NCI-H2081 treated with DMSO at 0.1 percent for 48 hours (cell line): ENCODE measurements at regions not wholly inside any gene's neighbourhood (a gene's known extent, or its start where the extent isn't known, plus 50 kb on each side); places are given as distances from the start of the nearest gene placed in this dataset.

Experiments
- DNase-seq: peaks from one replicate; lab custom pipeline; 2025; lab: John Stamatoyannopoulos, UW

GRCh38 chr14:65794674-65795279, 382.2 kb downstream of the FUT8 start:
- no peak for DNase-seq

DNA sequence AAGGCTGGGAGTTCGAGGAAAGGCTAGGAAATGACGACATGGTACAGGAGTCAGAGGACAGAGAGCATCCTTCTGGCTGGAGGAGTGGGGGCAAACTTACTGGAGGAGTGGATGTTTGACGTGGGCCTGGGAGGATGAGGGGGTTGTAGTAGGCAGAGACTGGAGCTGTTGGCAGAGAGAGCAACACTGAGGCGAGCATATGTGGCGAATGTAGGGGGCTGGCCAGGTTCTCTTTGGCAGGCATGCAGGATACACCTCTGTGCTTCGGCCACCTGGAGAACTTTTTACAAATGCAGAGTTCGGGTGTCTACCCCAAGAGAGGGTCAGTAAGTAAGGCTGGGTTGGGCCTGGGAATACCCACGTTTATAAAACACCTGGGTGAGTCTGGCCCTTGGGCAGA, 385.7 kb downstream of the FUT8 start:
- DNase-seq, result no peak

DNA sequence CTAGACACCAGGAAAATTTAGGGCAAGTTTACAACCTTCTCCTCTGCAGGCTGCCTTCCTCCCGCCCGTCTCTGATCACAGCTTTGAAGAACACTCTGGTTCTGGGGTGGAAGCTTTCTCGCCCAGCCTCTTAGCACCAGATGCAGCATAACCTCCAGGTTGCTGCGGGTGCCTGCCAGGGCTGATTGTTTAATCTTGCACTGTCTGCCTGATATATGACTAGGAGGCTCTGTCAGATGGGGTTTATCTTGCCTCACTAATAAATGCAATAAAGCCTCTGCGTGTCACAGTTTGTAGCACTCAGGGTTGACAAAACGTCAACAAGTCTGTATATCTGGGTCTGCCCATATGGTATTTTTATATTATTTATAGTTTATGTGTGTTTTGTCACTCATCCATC, 388.2 kb downstream of the FUT8 start:
- DNase-seq, result no peak

DNA sequence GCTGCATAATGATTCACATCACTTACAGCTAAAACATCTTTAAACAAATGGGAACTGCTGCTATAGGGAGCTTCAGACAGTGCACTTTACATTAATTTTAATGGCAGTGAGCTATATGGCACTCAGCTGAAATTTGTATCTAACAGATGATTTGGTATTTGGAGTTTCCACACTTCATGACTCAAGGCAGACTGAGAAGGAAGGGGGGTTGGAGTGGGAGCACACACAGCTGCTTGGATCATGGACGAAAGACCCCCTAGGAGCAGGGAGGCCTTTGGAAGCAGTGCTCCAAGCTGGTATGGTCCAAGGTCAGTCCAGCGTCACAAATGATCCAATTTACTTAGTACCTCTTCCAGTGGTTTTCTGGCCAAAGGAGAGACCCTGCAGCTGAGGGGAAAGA, 389.7 kb downstream of the FUT8 start:
- DNase-seq, result no peak

DNA sequence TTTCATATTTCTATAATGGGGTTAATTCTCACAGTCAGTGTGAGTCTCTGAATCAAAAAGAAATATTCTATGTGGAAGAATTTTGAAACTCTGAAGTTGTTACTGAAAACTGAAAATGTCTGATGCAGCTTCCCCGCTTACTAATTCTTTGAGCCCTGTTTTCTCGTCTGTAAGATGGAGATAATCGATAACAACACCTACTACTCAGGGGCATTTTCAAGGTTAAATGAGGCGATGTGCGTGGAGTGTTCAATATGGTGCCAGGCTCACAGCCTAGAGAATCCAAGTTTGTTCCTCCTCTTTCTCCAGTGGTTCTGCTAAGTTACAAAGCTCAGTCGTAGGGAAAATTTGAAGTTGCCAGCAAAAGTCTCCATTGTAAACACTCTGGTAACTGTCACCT, 391.4 kb downstream of the FUT8 start:
- no peak for DNase-seq

DNA sequence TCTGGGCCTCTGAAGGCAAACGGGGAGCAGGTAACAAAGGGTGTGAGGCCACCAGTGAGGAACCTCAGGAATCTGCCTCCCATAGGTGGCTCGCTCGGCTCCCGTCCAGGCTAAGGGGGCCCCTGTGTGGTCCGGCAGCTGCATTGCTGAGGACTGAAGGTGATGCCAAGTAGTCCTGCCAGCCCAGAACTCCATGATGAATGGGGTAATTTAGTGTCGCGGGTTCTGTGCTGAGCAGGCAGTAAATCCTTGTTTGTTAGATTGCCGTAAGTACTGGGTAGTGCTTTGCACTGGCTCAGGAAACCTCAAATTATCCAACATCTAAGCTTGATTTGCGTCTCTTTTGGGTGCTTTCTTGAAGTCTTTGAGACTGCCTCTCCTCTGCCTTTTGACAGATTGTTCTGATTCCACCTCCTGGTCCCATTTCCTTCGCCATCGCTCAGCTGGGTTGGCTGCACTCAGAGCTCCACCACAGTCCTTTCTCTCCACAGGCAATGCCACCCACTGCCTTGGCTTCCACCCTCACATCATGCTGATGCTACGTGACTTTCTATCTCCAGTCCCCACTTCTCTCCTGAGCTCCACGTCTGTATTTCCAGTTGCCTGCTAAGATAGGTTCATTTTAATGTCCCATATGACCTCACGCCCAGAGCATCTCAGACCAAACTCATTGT, 392.0 kb downstream of the FUT8 start:
- no peak for DNase-seq

GRCh38 chr14:65805113-65805473, 392.6 kb downstream of the FUT8 start:
- DNase-seq, result no peak

GRCh38 chr14:65808390-65808789, 395.9 kb downstream of the FUT8 start:
- DNase-seq, result no peak

DNA sequence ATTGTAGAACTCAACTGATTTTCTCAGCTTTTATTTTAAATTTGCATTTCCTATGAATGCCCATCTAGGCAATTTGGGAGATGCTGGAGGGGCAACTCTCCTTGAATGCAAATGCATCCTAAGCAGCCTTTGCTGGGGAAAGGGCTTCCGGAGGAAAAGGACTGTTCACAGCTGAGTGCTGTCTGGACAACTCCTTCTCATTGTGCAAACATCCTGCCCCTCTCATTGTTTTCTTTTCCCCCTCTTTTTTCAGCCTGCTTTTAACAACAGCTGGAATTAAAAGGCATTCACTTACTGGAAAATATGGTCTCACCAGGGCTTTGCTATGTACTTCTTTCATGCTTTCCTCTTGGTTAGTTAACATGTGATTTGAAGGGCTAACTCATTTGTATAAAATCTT, 397.8 kb downstream of the FUT8 start:
- DNase-seq, result no peak

- DNase-seq, result no peak
Measured at GRCh38 chr14:65813760-65814384, 401.3 kb downstream of the FUT8 start.

DNA sequence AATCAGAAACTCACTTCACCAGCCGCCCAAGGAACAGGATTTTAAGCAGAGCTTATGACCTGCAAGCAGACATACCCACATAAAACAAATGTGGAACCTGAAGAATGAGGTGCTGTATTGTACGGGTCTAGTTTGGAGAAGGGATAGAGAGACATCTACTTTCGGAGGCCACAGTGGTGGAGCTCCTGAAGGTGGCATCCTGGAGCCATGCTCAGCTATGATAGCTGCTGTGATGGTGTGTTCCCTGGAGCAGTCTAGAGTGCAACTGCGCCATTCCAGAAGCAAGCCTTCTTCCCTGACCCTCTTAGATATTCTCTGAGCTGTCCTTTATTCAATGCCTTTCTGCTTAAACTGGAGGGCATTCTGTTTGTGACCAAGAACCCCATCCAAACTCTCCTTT, 402.6 kb downstream of the FUT8 start:
- no peak for DNase-seq

DNA sequence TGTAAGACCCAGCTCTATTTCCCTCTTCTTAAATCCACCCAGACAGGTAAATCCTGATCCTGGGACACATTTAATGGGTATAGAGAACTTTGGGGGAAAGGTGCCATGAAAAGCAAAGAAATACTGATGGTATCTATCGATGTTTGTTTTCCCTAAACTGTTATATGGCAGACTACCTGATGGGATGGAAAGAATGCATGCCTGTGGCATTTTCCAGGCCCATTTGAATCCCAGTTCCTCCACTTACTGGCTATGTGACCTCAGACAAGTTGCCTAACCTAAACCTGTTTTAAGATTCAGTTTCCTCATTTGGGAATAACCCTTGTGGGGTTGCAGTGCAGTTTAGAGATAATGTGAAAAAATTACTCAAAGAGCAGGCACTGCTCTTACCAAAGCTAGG, 404.5 kb downstream of the FUT8 start:
- no peak for DNase-seq

DNA sequence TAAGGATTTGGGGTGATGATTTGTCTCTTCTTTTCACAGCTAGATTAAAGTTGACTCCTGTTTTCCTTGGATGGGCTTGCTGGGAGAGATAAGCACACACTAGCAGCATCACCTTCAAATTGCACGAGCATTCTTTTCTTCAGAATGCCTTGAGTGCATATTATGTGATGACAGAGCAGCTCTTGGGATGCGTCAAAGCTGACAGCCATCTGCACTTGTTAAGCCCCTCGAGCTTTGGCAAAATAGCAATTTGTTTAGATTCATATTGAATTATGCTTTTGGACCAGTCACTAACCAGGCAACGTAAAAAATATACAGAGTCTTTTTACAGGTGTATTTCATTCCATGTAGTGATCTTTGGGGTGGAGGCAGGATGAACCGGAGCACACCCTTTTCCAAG, 407.0 kb downstream of the FUT8 start:
- no peak for DNase-seq

- no peak for DNase-seq
Measured at GRCh38 chr14:65821224-65821753, 408.8 kb downstream of the FUT8 start.

GRCh38 chr14:65824285-65824977, 411.9 kb downstream of the FUT8 start:
- no peak for DNase-seq

DNA sequence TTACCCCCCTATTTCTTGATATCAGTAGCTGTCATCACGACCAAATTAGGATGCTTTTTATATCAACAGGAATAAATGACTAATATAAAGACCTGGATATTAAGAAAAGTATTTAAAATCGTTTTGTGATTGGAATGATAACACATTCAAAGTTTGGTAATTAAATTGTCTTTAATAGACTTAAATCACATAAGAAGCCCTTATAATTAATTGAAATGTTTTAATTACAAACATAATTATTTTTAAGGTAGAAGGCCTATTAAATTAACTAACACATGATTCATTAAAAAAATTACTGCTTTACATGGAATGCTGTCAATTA, 412.4 kb downstream of the FUT8 start:
- no peak for DNase-seq

DNA sequence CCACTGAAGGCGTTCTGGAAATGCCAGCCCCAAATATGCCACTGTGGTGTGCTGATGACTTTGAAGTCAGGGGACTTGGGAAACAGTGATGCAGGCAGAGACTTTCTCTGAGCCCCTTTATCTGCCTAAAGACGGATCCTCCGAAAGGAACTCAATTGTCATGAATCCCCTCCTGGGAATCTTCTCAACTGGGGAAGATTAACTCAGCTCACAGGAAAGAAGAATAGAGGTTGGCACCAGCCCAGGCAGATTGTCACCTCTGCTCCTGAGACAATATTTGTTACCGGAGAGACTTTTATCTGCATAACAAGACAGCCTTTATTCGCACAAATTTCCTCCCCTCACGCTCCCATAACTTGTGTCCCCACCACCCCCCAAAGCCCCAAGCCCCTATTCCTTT, 414.4 kb downstream of the FUT8 start:
- no peak for DNase-seq

GRCh38 chr14:65827520-65827919, 415.0 kb downstream of the FUT8 start:
- DNase-seq, result no peak

- DNase-seq, result no peak
Measured at GRCh38 chr14:65828396-65828795, 415.9 kb downstream of the FUT8 start.

DNA sequence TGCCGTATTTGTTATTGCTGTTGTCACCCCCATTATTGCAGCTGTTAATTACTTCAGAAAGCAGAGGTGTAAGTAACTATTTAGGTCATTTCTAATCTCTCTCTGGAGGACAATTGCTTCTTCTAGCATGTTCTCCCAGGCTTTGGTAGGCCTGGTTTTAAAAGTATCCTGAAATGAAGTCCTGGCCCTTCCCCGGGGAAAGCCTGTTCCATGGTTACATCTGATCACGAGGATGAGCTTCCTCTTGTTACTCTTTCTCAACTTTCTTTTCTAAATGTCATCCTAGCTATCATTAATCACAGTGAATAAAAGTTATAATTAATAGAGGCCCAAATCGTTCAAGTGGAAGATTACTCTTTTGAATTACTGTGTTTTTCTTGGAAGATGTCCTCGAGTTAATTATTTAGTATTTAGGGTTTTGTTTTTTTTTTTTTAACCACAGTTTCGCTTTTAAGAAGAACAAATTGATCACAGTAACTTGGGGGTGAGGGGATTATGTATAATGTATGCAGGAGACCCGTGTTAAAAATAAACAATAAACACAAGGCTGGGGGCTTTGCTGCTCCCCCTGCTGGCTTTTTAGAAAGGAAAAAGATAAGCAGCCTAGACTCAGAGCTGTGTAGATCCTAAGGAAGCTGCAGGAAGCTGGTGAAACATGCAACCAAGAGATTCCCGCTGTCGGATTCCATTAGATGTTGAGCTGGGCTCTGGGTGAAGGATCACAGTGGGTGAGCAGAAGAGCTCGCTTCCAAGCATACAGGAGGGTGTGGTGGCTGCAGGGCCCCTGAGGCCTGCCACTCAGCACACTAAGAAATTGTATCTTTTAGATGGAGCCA, 420.1 kb downstream of the FUT8 start:
- no peak for DNase-seq

GRCh38 chr14:65833267-65833880, 420.8 kb downstream of the FUT8 start:
- DNase-seq, result no peak

DNA sequence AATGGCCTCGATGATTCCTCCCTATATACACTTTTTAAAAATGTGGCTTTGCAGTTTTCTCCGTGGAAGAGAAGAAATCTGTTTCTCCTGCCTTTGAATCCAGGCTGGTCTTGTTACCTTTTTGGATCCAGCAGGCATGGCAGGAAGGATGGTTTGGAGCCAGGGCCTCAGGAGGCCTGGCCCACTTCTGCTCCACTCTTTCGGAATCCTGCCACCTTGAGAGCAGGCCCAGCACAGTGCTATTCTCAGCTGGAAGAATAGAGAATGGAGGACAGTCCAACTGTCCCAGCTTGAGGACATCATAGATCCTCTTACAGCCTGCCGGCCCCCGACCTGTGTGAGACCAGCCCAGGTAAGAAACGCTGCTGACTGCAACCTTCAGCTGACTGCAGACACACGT, 421.5 kb downstream of the FUT8 start:
- no peak for DNase-seq
